Neural cell (in vitro differentiated cells): ENCODE measurements at regions not wholly inside any gene's neighbourhood (a gene's known extent, or its start where the extent isn't known, plus 50 kb on each side); places are given as distances from the start of the nearest gene placed in this dataset.

Experiments used
- EP300 ChIP-seq: fragments of 450-650 bp; conservative IDR thresholded peaks from 2 replicates; pipeline ENCODE4 v1.6.1; 2014; ENCODE audit warnings: antibody characterized with exemption, mild to moderate bottlenecking, moderate library complexity; ENCODE audit not compliant: poor library complexity, severe bottlenecking
- SMC3 ChIP-seq: fragments of 450-650 bp; conservative IDR thresholded peaks from 2 replicates; pipeline ENCODE4 v1.6.1; 2014; ENCODE audit warnings: antibody characterized with exemption, mild to moderate bottlenecking, moderate library complexity; ENCODE audit not compliant: poor library complexity
- TF ChIP-seq, protein P1 (sequence below): fragments of 450-650 bp; IDR thresholded peaks from 2 replicates; pipeline ENCODE4 v1.5.1; 2014; ENCODE audit warnings: antibody characterized with exemption, mild to moderate bottlenecking, moderate library complexity; ENCODE audit not compliant: poor library complexity, severe bottlenecking

DNA sequence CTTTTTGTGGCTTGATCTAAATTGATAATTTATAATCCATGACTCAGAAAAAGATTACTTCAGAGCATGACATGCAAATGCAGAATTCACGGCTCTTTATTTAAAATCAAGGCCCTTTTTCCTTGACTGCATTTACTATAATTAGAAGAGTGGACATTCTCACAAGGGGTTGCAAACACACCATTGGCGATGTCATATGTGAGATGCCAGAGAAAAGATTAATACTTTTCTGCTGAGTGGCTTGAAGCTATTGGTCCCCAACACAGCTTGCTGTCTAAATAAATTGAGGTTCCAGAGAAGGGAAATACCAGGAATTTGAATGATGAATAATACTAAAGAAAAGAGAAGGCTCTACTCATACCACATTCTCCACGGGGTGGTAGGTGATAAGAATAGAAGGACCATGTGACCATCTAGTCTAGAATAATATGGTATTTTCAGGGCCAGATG, 78.7 kb upstream of the ARID5B start:
- TF ChIP-seq, protein P1, sequence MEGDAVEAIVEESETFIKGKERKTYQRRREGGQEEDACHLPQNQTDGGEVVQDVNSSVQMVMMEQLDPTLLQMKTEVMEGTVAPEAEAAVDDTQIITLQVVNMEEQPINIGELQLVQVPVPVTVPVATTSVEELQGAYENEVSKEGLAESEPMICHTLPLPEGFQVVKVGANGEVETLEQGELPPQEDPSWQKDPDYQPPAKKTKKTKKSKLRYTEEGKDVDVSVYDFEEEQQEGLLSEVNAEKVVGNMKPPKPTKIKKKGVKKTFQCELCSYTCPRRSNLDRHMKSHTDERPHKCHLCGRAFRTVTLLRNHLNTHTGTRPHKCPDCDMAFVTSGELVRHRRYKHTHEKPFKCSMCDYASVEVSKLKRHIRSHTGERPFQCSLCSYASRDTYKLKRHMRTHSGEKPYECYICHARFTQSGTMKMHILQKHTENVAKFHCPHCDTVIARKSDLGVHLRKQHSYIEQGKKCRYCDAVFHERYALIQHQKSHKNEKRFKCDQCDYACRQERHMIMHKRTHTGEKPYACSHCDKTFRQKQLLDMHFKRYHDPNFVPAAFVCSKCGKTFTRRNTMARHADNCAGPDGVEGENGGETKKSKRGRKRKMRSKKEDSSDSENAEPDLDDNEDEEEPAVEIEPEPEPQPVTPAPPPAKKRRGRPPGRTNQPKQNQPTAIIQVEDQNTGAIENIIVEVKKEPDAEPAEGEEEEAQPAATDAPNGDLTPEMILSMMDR, result no peak
- TF ChIP-seq SMC3 (no peak), EP300 (no peak)
